B cell (primary cell): ENCODE measurements at regions not wholly inside any gene's neighbourhood (a gene's known extent, or its start where the extent isn't known, plus 50 kb on each side); places are given as distances from the start of the nearest gene placed in this dataset.

Source experiments
- EZH2 ChIP-seq: IDR thresholded peaks from 2 replicates; pipeline ENCODE4 v1.6.1; 2012; ENCODE audit warnings: borderline replicate concordance, low read depth, mild to moderate bottlenecking, moderate library complexity, low read length; ENCODE audit not compliant: insufficient read depth, poor library complexity, severe bottlenecking
- TF ChIP-seq, protein P1 (sequence below): fragments of 200-600 bp; IDR thresholded peaks from one replicate; pipeline ENCODE4 v1.8.0; 2022; ENCODE audit warnings: antibody characterized with exemption, mild to moderate bottlenecking

DNA sequence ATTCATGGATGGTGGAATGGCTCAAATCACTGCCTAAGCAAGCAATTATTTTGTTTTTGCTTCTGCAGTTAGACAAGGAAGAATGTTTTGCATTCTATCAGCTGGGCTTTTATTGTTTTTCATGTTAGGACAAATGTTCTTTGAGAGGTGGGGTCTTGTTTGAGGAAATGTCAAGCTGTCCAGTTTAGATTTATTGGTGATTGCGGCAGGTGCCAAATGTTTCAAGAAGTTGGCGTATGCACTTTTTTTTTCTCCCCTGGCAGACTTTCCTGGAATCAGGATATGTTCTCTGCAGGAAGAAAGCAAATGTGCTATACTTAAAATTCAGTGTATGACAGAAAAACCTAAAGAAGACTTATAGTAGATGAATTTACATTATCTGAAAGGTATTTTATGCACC is 81.0 kb upstream of the JAG1 start:
- TF ChIP-seq, protein P1, sequence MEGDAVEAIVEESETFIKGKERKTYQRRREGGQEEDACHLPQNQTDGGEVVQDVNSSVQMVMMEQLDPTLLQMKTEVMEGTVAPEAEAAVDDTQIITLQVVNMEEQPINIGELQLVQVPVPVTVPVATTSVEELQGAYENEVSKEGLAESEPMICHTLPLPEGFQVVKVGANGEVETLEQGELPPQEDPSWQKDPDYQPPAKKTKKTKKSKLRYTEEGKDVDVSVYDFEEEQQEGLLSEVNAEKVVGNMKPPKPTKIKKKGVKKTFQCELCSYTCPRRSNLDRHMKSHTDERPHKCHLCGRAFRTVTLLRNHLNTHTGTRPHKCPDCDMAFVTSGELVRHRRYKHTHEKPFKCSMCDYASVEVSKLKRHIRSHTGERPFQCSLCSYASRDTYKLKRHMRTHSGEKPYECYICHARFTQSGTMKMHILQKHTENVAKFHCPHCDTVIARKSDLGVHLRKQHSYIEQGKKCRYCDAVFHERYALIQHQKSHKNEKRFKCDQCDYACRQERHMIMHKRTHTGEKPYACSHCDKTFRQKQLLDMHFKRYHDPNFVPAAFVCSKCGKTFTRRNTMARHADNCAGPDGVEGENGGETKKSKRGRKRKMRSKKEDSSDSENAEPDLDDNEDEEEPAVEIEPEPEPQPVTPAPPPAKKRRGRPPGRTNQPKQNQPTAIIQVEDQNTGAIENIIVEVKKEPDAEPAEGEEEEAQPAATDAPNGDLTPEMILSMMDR, result no peak
- TF ChIP-seq EZH2, result no peak
